HG03457 (cell line): ENCODE measurements at regions not wholly inside any gene's neighbourhood (a gene's known extent, or its start where the extent isn't known, plus 50 kb on each side); places are given as distances from the start of the nearest gene placed in this dataset.

Experiments
- ATAC-seq: cut with Tn5 transposase; IDR thresholded peaks from one replicate; pipeline ENCODE4 v1.9.1; 2021; ENCODE audit warnings: moderate number of reproducible peaks; ENCODE audit not compliant: unreplicated experiment

DNA sequence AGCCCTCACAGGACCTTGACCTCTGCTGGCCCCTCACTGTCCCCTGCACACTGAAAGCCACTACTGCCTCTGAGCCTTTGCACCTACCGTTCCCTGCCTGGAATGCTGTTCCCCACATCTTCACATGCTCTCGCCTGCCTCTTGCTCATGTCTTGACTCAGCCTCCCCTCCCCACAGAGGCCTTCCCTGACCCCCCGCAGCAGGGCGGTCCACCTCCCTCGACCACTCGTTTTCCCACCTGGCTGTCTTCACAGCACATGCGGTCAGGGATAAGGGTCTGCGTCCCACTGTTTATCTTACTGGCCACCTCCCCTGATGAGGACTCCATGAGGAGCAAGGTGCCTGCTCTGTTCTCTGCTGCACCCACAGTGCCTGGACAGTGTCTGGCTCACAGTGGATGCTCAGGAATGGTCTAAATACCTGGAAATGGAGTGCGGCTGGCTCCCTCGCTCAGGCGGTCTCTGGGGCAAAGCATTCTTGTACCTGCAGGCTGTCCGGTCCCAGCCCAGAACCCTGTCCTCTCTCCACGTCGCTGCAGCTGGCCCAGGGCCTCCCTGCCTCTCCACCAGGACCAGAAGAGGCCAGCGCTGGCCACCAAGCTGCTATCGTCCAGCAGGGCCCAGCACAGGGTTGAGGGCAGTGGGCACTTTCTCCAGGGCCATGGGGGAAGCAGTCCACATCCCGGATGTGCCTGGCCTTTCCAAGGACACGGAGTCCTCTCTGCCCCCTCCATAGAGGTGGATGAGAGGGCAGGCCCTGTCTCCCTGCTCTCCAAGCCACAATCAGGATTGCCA lies 107.4 kb downstream of the NCOR2 start:
- ATAC-seq, result no peak

DNA sequence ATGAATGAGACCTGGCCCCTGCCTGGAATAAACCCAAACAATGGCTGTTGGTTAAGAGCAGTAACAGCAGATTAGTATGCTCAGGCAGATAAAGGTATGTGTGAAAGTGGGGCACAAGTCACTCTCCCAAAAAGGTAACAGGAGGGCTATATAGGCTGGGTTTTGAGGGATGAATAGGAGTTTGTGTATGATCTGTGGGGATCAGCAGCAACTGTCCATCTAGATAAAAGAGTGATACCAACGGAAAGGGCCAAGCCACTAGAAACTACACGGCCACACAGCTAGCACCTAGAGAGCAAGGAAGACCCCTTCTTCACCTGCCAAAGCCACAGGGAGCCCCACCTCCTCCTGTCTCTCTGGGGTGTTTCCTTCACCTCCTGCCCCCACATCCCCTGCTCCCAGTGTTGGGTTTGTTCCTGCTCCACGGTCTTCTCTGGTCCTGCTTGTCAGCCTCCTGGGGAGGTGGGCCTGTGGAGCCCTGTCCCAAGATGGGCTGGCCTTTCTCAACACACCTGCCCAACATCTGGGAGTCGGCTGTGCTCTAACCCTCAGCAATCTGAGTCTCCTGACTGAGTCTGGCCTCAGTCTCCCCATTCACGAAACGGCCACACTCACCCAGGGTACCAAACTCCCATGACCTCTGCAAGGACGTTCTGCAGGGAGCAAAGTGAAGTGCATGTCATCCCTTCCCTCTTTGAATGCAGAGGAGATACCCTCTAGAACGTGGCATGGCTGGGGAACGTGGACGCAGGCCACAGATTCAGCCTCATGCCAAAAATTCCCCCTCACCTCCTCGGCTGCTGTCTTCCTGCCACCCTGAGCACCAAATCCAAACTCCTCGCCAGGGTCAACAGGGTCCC lies 108.2 kb downstream of the NCOR2 start:
- ATAC-seq, result no peak

DNA sequence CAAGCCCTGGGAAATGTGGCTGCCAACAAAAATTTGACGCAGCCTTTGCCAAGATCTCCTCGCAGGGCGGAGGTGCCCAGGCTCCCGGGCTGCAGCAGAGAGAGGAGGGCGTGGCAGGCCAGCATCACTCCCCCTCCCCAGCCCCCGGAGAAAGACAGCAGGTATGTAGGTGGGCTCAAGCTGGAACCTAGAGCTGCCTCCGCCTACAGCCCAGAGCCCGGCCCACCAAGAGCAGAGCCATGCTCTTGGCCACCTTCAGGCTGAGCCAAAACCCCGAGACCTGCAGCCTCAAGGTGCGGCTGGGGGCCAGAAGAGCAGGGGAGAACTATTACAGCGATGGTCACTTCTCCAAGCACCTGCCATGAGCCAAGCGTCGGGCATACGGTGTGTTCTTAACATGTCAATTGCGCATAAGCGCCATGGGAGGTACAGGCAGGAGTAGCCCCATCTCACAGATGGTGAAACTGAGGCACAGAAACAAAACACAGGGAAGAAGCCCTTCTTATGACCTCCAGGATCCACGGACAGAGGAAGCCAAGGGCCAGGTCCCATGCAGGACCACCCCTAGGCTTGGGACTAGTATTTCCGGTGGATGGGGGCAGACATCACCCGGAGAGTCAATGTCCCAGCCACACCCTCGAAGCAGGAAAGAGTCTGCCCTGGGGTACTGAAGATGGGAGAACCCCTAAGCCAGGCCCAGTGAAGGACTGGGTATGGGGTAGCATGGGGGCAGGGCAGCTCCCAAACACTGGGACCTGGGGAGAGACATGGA lies 109.0 kb downstream of the NCOR2 start:
- ATAC-seq, result no peak

DNA sequence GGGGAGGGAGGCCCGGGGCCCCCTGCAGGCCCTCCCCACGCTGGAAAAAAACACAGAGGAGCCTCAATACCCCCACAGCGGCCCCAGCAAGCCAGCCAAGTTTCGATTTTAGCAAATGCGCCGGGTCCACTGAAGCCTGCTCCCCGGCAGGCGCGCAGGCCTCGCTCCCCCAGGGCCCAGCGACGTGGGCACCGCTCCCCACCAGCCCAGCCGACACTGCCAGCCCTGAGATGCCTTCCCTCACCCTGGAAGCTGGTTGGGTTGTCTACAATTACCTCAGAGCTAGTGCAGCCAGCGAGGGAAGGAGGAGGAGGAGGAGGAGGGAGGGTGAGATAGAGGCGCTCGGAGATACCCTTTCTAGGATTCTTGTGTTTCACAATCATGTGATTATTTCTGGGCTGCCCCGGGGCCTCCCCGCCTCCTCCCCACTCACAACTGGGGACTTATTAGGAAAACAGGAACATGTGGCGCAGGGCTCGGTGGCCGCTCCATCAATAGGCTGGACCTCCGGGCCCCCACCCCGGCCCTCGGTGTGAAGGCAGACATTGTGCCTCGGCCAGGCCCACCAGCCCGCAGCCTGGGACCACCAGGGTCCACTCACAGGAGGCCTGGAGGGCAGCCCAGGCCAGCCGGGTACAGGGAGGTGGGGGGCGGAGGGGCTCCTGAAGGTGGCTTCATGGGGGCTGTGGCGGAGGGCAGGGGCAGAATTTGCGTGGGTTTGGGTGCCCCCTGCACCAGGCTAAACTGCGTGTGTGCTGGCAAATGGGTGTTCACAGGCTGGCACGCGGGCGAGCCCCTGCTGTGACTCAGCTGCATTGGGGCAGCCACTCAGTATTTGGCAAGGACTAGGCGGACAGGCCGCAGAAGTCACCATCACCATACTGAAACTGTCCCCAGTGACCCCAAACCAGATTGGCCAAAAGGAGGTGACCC lies 109.9 kb downstream of the NCOR2 start:
- no peak for ATAC-seq

DNA sequence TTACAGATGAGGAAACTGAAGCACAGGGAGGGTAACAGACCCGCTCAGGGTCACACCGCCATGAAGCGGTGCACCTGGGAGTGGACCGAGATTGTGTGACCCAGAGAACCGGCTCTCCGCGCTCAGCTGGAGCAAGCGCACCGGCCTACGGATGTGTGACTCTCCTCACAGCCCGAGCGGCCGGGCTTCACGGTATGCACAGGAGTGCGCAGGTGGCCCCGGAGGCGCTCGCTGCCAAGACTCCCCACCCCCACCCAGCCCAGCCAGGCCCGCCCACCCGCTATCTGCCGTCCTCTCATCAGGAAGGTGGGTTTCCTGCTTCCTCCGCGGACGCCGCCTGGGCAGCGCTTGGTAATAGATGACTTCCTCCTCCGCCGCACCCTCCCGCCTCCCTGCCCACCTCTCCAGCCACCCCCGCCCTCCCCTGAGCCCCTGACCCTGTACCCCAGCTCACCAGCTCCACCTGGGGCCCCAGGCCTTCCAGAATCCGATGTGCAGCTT lies 110.7 kb downstream of the NCOR2 start:
- no peak for ATAC-seq

DNA sequence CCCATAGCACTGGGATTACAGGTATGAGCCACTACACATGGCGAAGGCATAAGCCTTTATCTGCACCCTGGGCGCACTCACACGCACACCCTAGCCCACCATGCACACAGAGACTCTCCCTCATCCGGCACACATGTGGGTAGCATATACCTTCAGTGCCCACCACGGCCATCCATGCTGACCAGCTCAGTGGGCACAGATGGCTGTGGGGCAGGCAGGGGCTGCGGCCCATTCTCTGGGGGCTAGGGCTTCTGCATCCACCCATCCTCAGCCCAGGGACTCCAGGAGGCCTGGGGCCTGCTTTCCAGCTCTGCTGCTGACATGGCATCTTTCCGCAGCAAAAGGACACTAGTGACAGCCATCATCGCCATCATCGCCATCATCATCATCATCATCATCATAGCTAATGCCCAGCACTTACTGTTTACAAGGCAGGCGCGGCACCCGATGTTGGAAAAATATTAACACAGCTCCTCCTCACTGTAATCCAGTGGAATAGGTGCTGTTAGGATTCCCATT lies 111.2 kb downstream of the NCOR2 start:
- ATAC-seq, result no peak

DNA sequence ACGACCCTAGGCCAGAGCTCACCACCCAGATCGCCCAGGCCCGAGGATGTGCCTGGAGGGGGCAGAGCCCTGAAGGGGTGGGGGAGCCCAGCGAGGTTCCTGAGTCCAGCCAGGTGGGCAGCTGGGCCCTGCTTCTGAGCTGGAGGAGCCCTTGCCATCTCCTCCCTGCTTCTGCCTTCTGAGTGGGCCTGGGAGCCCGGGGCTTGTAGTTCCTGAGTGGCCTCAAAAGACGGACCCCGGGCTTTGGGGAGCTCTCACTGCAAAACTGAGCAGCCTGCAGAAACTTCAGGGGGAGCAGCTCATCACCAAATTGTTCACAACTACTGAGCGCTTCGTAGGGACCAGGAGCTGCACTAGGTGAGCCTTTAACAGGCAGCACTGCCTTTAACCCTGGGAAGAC lies 112.1 kb downstream of the NCOR2 start:
- no peak for ATAC-seq

DNA sequence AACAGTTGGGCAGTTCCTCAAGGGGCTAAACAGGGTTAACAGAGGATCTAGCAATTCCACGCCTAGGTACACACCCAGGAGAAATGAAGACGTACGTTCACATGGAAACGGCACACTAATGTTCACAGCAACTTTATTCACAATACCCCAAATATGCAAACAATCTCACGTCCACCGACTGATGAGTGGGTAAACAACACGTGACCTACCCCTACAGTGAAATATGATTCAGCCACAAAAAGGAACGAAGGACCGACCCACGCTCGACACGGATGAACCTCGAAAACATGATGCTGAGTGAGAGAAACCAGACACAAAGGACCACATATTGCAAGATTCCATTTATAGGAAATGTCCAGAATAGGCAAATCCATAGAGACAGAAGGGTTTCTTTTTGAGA lies 112.7 kb downstream of the NCOR2 start:
- no peak for ATAC-seq

DNA sequence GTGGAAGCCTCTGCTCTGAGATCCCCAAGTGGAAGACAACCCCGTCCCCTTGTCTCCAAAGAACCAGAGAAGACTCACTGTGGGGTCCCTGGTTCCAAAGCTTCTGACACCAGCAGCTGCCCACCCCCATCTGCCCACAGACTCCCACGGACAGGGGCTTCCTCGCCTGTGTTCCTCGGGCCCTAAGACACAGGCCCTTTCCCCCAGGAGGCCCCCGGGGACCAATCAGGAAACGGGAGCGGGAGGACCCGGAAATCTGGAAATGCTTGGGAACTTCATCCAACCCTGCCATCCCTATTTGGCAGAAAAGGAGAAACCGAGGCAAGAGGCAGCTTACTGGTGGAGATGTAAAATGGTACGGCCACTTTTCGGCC lies 113.1 kb downstream of the NCOR2 start:
- ATAC-seq, result no peak

DNA sequence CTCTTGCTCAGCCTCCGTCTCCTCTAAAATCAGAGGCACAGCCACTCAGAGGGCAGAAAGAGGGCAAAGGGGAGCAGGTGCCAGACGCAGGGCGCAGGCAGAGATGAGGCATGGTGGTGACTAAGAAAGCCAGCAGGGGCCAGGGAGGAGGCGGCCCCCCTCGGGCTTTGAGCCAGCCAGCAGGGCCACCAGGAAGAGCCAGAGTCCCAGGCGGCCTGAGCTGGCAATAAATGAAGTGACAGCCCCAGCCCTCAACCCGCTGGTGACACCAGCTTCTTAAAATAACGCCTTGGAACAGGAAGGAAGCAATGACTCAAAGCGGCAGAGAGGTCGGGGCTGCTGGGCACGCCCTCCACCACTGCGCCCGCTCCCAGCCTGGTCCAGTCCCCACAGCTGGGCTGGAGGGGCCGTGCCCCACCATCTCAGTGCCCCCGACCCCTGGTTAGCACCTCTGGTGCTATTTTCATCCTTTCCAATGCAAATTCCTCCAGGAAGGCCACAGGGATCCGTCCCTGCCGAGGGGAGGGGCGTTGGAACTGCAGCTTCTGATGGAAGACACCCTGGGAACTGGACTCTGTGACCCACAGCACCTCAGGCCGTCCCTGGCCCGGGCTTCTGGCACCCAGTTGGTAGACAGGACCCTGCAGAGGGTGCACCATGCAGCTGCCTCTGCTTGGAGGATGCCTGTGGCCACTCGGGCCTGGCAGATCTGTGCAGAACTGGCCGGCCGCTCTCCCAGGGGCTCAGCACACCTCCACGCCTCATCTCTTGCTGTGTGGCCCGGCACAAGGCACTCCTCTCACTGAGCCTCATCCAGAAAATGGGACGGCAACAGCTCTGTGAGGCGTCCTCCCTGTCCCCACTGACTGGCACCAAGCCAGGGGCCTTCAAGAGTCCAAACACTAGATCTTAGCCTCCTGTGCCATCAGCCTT lies 113.7 kb downstream of the NCOR2 start:
- peak; percentile 56 for ATAC-seq

DNA sequence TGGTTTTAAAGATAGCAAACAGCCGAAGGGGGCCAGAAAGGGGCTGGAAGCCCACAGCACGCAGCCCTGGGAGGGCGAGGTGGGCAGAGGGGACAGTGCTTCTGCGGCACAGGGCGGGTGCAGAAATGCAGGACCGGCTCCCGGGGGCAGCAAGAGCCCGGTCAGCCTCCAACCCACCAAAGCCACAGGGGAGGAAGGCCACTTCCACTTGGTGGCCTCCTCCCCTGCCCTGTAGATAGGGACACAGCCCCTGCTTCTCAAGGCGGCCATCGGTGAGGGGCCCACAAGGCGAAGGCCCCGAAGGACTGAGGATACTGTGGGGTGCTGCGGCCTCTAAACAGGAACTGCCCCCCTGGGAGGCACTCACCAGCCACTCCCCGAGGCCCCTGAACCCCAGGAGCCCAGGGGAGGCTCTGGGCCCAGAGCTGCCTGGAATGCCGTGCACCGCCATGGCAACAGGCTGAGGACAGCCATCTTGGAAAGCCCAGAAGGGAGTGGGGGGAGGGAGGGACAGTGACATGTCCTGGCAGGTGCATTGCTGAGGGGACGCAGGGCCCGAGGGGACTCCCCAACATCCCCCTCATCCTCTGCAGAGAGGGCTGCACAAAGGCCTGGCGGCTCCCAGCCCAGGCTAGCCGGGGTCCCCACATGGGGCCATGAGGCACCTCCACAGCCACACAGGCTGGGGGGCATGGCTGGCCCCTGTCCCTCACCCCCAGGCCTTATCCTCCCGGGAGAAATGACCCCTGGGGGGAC lies 114.7 kb downstream of the NCOR2 start:
- ATAC-seq, result no peak

DNA sequence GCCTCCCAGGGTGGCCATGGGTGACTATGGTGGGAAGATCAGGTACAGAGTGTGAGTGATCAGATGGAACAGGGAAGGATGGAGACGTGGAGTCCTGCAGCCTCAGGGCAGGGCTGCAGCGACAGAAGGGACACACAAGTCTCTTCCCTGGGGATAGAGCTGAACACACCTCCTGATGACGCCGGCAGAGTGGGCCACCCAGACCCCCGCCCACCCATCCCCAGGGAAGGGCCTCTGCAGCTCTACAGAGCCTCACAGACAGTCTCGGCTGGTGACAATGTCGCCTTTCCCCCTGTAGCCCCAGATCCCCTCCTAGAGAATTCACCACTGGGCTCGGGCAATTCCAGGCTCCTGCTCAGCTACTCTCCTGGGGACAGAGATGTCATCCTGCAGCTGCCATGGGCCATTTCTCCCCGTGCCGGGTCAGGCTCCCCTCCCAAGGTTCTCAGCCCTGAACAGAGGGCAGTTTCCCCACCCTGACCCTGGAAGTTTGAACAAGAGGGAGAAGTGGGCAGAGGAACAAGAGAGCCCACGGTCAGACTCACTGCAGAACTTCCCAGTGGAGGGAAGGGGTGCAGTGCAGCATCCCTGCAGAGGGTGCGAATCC lies 115.7 kb downstream of the NCOR2 start:
- ATAC-seq, result no peak

DNA sequence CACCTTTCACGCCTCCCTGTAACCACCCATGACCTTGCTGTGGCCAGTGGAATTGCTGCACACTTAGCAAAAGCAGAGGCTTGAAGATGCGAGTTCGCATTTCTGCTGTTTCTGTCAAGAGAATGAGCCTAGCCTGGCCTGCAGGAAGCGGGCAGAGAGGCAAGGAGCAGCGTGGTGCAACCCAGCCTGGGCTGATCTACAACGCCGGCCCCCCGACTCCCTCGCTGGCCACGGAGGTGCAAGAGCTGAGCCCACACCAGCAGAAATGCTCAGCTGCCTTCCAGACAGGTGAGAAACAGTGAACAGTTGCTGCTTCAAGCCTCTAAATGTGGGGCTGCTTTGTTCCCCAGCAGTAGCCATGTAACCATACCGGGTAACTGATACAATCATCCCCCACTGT lies 116.4 kb downstream of the NCOR2 start:
- ATAC-seq, result no peak

DNA sequence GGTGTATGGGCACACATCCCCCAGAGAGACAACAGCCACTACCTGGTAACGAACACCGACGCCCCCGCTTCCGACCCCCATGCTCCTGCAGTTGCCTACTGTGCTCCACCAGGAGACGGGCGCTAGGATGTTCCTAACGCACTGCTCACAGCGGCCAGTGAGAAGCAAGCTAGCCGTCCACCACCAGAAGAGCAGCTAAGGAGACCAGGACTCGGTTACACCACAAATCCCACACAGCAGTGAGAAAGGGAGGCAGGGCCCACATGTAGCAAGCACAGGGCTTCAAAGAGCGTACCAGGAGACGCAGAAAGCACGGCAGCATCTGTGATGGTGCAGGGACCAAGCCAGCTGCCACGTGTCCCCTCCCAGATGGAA lies 117.0 kb downstream of the NCOR2 start:
- no peak for ATAC-seq

DNA sequence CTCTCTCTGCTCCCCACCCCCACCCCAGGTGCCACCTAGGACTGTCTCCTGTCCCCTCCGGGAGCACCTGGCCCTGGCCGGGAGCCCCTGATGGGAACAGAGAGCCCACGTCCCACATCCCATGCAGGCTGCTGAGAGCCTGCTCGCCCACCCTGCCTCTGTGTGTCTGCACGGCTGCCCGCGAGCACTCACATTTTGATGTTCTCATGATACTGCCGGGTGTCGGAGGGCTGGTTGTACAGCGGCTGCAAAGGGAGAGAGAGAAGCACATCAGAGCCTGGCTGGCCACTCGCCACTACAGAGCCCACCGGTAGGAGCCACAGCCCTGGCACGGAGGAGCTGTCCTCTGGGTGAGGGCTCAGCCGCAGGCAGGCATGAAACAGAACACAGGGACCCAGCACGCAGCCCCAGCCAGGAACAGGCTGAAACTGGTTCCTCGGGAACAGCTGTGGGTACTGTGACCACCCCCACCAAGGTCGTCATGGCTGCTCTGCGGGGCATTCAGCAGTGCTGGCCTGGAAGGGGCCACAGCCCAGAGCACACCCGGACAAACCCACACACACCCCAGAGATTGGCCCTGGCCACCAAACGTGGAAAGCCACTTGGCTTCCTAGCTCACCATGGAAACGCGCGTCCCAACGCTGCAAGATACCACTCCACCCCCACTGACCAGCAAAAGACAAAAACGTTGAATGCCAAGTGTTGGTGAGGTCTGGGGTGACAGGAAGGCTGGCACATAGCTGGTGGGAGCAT lies 117.6 kb downstream of the NCOR2 start:
- no peak for ATAC-seq

DNA sequence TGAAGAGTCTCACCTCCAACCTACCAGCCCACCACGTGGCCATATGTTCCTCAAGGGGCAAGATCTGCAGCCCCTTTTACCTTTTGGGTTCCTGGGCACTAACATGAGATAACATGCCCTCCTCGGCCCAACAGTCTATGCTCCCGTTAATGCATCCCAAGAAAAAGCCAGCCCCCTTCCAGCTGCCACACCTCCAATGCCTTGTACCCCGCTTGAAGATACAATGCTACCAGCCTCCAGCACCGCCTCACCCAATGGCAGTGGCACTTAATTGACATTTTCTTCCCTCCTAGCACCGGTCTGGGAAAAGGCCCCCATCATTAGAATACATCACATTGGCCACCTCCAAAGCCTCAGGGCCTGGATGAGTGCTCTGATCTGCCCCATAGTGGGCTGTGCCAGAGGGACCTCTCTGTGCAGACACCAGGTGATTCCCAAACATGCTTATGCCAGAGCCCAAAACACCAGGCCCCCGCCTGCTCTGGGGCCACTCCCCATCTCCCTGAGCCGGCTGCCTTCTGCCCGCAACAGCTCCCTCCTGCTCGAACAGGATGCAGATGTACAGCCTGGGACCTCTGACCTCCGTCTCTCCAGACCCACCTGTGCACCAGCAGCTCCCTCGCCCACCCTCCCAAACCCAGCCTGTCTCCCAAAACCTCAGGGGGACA lies 118.3 kb downstream of the NCOR2 start:
- no peak for ATAC-seq
